ENCODE measurements at regions not wholly inside any gene's neighbourhood (a gene's known extent, or its start where the extent isn't known, plus 50 kb on each side); places are given as distances from the start of the nearest gene placed in this dataset.

DNA sequence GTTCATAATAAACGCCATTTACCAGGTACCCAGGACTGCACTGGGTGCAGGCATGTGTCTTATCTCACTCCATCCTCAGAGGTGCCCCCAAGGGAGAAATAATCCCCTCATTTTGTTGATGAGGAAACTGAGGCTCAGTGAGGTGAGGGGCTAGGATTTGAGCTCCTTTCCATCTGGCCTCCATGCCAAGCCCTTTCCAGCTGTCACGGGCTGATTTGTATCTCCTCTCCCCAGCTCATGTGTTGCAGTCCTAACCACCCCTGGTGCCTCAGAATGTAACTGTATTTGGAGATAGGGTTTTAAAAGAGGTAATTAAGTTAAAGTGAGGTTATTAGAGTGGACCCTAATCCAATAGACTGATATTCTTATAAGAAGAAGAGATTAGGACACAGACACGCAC is 137.3 kb downstream of the MYCN start:
- H3K27ac ChIP-seq = no peak overlapping the region
- no peak for TF ChIP-seq ZFX (IDR thresholded peaks at IDR 0.05; ENCODE audit: borderline replicate concordance)
- TF ChIP-seq, protein P1, sequence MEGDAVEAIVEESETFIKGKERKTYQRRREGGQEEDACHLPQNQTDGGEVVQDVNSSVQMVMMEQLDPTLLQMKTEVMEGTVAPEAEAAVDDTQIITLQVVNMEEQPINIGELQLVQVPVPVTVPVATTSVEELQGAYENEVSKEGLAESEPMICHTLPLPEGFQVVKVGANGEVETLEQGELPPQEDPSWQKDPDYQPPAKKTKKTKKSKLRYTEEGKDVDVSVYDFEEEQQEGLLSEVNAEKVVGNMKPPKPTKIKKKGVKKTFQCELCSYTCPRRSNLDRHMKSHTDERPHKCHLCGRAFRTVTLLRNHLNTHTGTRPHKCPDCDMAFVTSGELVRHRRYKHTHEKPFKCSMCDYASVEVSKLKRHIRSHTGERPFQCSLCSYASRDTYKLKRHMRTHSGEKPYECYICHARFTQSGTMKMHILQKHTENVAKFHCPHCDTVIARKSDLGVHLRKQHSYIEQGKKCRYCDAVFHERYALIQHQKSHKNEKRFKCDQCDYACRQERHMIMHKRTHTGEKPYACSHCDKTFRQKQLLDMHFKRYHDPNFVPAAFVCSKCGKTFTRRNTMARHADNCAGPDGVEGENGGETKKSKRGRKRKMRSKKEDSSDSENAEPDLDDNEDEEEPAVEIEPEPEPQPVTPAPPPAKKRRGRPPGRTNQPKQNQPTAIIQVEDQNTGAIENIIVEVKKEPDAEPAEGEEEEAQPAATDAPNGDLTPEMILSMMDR (IDR thresholded peaks at IDR 0.05) = no peak

DNA sequence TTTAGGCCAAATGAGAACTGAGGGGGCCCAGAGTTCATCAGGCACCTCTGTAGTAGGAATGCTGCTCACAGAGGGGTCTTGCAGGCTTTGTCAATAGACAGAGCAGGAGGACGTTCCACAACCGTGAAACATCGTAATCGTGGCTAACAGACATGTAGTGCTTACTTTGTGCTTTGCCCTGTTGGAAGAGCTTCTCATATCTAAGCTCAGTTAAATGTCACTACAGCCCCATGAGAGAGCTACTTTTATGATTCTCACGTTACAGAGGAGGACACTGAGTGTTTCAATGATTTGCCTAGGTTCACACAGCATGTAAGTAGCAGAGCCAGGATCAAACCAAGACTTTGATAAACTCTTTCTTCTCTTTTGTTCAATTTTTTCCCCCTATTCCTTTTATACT is 136.6 kb downstream of the MYCN start:
- TF ChIP-seq, protein P1 (IDR thresholded peaks at IDR 0.05) = no peak
- H3K27ac ChIP-seq = no peak overlapping the region

DNA sequence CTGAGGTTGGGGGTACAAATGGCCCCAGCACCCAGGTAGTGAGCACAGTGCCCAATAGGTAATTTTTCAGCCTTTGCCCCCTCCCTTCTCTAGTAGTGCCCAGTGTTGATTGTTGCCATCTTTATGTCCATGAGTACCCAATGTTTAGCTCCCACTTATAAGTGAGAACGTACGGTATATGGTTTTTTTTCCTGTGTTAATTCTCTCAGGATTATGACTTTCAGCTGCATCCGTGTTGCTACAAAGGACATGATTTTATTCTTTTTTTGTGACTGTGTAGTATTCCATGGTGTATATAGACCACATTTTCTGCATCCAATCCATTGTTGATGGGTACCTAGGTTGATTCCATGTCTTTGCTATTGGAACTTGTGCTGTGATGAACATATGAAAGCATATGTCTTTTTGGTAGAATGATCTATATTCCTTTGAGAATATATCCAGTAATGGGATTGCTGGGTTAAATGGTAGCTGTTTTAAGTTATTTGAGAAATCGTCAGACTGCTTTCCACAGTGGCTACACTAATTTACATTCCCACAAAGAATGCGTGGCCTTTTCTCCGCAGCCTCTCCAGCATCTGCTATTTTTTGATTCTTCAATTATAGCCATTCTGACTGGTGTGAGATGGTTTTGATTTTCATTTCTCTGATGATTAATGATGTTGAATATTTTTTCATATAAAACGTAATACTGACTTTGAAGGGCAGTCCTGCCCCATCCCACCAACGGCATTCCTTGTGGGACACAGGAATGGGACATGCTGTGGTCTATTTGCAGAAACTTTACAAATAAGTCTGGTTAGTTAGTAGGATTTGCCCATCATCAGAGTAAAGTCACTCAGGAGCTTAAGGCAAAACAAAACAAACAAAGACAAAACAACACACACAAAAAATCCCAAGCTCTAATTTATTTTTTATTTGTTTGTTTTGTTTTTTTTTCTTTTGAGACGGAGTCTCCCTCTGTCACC is 135.0 kb downstream of the MYCN start:
- no peak overlapping the region for H3K27ac ChIP-seq
- no peak for TF ChIP-seq ZFX (IDR thresholded peaks at IDR 0.05; ENCODE audit: borderline replicate concordance)
- TF ChIP-seq, protein P1 (IDR thresholded peaks at IDR 0.05) = no peak

GRCh38 chr2:16073921-16074425 is 133.6 kb downstream of the MYCN start:
- H3K27ac ChIP-seq = no peak overlapping the region
- no peak for TF ChIP-seq ZFX (IDR thresholded peaks at IDR 0.05; ENCODE audit: borderline replicate concordance)
- TF ChIP-seq, protein P1 (IDR thresholded peaks at IDR 0.05) = no peak

GRCh38 chr2:16073471-16073870 is 133.1 kb downstream of the MYCN start:
- TF ChIP-seq, protein P1 (IDR thresholded peaks at IDR 0.05) = no peak
- no peak for TF ChIP-seq ZFX (IDR thresholded peaks at IDR 0.05; ENCODE audit: borderline replicate concordance)
- H3K27ac ChIP-seq = no peak overlapping the region

DNA sequence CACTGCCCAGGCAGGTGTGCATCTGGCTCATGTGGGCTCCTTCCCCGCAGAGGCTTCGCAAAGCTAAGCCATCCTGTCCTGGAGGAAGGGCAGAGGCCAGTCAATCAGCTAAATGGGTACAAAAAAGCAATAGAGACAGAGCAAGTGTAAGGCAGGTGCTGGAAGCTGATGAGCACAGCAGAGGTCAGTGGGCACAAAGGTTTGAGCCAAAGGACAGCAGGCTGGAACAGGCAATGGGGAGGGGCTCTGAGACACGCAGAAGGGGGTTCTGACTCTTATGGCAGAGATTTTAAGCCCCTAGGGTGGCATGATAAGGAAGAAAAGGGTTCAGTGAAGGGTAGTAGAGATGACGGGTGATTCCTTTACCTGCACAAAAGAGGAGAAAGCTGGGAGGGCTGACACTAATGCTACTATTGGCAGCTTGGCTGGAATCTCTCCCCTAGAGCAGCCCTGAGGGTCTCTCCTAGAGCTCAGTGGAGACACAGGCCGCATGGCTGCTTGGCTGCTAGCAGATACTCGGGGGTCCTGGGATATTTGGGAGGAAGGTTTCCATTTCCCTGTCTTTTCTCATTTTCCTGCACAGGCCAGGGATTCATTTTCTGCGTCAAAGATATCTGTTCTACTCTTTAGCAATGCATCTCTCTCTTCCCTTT is 132.4 kb downstream of the MYCN start:
- TF ChIP-seq, protein P1 (IDR thresholded peaks at IDR 0.05) = no peak
- no peak for TF ChIP-seq ZFX (IDR thresholded peaks at IDR 0.05; ENCODE audit: borderline replicate concordance)

More for the DNA sequence above, 132.4 kb downstream of the MYCN start:
- no peak overlapping the region for H3K27ac ChIP-seq

Data from 22Rv1 (cell line).